ENCODE measurements at regions not wholly inside any gene's neighbourhood (a gene's known extent, or its start where the extent isn't known, plus 50 kb on each side); places are given as distances from the start of the nearest gene placed in this dataset.
"Not testable (repeated sequence)": the region's sequence is repeated elsewhere in the genome, so short reads cannot be mapped to it uniquely, and the experiment has no call there.

DNA sequence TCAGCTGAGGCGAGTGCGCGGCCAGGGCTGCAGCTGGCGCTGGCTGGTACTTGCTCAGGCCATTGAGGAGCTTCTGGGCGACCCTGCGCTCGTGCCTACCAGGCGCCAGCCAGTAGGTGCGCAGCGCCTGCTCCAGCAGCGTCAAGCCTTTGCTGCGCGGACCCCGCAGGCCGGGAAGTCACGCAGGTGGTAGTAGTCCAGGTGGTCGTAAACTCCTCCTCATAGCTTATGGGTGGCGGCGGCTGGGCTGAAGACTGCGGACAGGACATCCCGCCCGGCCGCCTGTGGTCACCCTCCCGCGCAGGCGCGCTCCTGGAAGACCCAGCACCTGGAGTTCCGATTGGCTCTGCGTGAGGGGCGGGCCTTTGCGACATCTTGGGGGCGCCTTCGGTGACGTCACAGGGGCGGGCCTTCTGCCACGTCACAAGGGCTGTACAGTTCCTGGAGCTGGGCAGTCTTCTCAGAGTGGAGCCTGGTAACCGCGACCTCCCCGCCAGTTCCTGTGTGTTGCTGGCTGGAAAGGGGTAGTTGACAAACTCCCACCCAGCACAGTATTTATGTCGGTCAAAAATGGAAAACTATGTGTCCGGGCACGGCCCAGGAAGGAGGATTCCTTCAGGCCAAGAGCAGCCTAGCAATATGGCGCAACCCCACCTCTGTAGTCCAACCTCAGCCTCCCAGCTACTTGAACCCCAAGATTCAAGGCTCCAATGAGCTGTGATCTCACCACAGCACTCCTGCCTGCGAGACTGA is 102.2 kb upstream of the VKORC1L1 start:
- POLR2A ChIA-PET (ENCODE audit: partially characterized antibody): interaction anchor here (0.7 to 1.1 kb wide), 3 partner anchors 19 to 201 kb away, joined by 3 read pairs; no protein-coding TSS in a partner anchor
- H4K91ac ChIP-seq (replicated peaks; ENCODE audit: insufficient read length, low read length); H3K27me3 ChIP-seq (replicated peaks in 1 of 4; ENCODE audit: control insufficient read depth in 3 of 4, extremely low read depth in 1 of 4, insufficient read depth in 3 of 4, low read length in 3 of 4); H3K9me3 ChIP-seq (ENCODE audit: insufficient read depth in 2 of 2, low read depth in 1 of 2, low read length in 1 of 2); H3K23me2 ChIP-seq (ENCODE audit: low read depth, low read length); H2BK15ac ChIP-seq (ENCODE audit: low read length); H2BK5ac ChIP-seq (ENCODE audit: low read depth, low read length); FAIRE-seq; H3K23ac ChIP-seq (ENCODE audit: insufficient read length); H3K36me3 ChIP-seq (ENCODE audit: control insufficient read depth in 2 of 4, insufficient read depth in 4 of 4, low read length in 3 of 4); H3K4me1 ChIP-seq (replicated peaks in 1 of 4; ENCODE audit: control insufficient read depth in 3 of 4, insufficient read depth in 4 of 4, low read length in 3 of 4); H3K56ac ChIP-seq (replicated peaks; ENCODE audit: insufficient read length, low read depth, low read length); H2BK12ac ChIP-seq (ENCODE audit: low read depth, low read length); H2BK20ac ChIP-seq (ENCODE audit: low read length); H3K79me2 ChIP-seq (ENCODE audit: control insufficient read depth in 1 of 2, insufficient read depth in 2 of 2, low read length in 2 of 2); H2AFZ ChIP-seq (ENCODE audit: low read length); H3K14ac ChIP-seq (ENCODE audit: insufficient read length); H4K20me1 ChIP-seq (replicated peaks in 1 of 2; ENCODE audit: control insufficient read depth in 1 of 2, insufficient read depth in 2 of 2, low read length in 2 of 2); H2AK5ac ChIP-seq (ENCODE audit: low read depth, low read length); H2BK120ac ChIP-seq (replicated peaks; ENCODE audit: low read depth, low read length); H3K79me1 ChIP-seq (ENCODE audit: low read depth, low read length); H3K4ac ChIP-seq (replicated peaks; ENCODE audit: insufficient read length, low read depth, low read length): not testable (repeated sequence)
- Histone ChIP-seq H4K8ac (ENCODE audit: extremely low read depth, insufficient read depth, low read length) (peak overlapping the region; percentile 93), H3K18ac (ENCODE audit: extremely low read depth, low read length) (peak overlapping the region; percentile 71), H3K4me2 (ENCODE audit: insufficient read depth in 1 of 2, low read depth in 2 of 2, low read length in 2 of 2) (peak overlapping the region; percentile 30 to 70), H4K5ac (ENCODE audit: insufficient read length, low read depth, low read length) (peak overlapping the region; percentile 76), H3K27ac (ENCODE audit: low read depth, low read length) (peak overlapping the region; percentile 86; the same call in 1 of the 2 replicates), H3K9ac (replicated peaks in 1 of 4; ENCODE audit: extremely low read depth in 1 of 4, low read depth in 3 of 4, low read length in 3 of 4) (peak overlapping the region; percentile 52 to 89 (median 78)), H3K4me3 (ENCODE audit: extremely low read depth in 1 of 4, insufficient read depth in 2 of 4, low read depth in 3 of 4, low read length in 4 of 4) (peak overlapping the region; percentile 74 to 93 (median 81))
- DNase-seq (ENCODE audit: low read depth in 1 of 2, low spot score in 2 of 2): peak; percentile 57 to 97
- CTCF ChIA-PET (ENCODE audit: partially characterized antibody): interaction anchor here (0.6 kb wide), 1 partner anchor 101 kb away, joined by 3 read pairs; no protein-coding TSS in a partner anchor
- 9% methylated on average over 39 of the region's 44 CpGs; no CpG with 5 or more reads in 1 of the 2 experiments for WGBS, 2 experiments (ENCODE audit: extremely low coverage in 1 of 2, insufficient coverage in 1 of 2, insufficient read length in 1 of 2, insufficient replicate concordance in 2 of 2, low coverage in 1 of 2, low lambda C conversion rate in 2 of 2, missing lambda C conversion rate in 1 of 2)
- TF ChIP-seq TAF1 (IDR thresholded peaks at IDR 0.05; ENCODE audit: low read depth, low read length) (peak; percentile 65), SIN3A (conservative IDR thresholded peaks at IDR 0.05 in 1 of 2, IDR thresholded peaks at IDR 0.05 in 1 of 2; ENCODE audit: low read depth in 1 of 2, low read length in 2 of 2) (0 out of 4 replicates have a peak, but pooled peaks of 1 of the 2 experiments have one; percentile 17), CREB1 (IDR thresholded peaks at IDR 0.05) (peak; percentile 93), POLR2AphosphoS5 (IDR thresholded peaks at IDR 0.05; ENCODE audit: low read depth, low read length) (peak; percentile 43), TBP (IDR thresholded peaks at IDR 0.05; ENCODE audit: low read depth, low read length) (peak; percentile 49), POLR2A (IDR thresholded peaks at IDR 0.05; ENCODE audit: control extremely low read depth in 1 of 2, low read depth in 2 of 2, low read length in 2 of 2) (peak; percentile 59 to 71), KDM4A (IDR thresholded peaks at IDR 0.05; ENCODE audit: low read depth, low read length, severe bottlenecking) (peak; percentile 69), NRF1 (IDR thresholded peaks at IDR 0.05; ENCODE audit: low read depth, low read length) (peak; percentile 47), PHF8 (conservative IDR thresholded peaks at IDR 0.05; ENCODE audit: low read depth, low read length) (peak; percentile 87)
- TF ChIP-seq, protein P1, sequence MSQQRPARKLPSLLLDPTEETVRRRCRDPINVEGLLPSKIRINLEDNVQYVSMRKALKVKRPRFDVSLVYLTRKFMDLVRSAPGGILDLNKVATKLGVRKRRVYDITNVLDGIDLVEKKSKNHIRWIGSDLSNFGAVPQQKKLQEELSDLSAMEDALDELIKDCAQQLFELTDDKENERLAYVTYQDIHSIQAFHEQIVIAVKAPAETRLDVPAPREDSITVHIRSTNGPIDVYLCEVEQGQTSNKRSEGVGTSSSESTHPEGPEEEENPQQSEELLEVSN (IDR thresholded peaks at IDR 0.05): peak; percentile 27; the same call in 1 of the 2 replicates
- TF ChIP-seq, protein P2, sequence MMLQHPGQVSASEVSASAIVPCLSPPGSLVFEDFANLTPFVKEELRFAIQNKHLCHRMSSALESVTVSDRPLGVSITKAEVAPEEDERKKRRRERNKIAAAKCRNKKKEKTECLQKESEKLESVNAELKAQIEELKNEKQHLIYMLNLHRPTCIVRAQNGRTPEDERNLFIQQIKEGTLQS (IDR thresholded peaks at IDR 0.05; ENCODE audit: insufficient read depth, low read depth, low read length): 0 out of 2 replicates have a peak, but pooled peaks have one; percentile 23

Measured in H1 (cell line).